Forelimb muscle (tissue), 1 donor: ENCODE measurements at regions not wholly inside any gene's neighbourhood (a gene's known extent, or its start where the extent isn't known, plus 50 kb on each side); places are given as distances from the start of the nearest gene placed in this dataset.
"Not testable (repeated sequence)": the region's sequence is repeated elsewhere in the genome, so short reads cannot be mapped to it uniquely, and the experiment has no call there.

Experiments used
- DNase-seq: peaks from one replicate; pipeline ENCODE4 v3.0.0-alpha.2; 2013; ENCODE audit warnings: low read depth

DNA sequence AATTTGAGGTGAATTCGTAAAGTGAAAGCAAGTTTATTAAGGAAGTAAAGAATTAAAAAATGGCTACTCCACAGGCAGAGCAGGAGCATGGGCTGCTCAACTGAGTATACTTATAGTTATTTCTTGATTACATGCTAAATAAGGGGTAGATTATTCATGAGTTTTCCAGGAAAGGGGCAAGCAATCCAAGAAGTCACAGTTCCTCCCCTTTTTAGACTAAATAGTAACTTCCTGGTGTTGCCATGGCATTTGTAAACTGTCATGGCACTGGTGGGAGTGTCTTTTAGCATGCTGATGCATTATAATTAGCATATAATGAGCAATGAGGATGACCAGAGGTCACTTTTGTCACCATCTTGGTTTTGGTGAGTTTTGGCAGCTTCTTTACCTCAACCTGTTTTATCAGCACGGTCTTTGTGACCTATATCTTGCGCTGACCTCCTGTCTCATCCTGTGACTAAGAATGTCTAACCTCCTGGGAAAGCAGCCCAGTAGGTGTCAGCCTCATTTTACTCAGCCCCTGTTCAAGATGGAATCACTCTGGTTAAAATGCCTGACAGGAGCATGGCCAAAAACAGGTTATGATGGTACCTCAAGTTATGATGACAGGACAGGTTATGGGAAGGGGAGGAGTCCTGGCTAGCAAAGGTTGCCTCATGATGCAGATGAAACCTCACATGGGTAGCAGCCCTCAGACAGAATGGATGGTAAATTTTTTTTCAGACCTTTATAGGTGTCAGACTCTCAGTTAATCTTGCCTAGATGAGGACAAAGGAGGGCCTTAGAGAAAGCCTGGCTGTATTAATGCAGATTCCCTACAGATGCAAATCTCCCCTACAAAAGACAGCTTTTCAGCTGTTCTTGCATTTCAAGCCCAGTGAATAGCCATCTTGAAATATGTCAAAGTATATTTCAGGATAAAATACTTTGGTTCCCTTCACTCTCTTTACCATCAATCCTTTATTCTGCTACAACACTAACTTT, 49.7 kb downstream of the SIPA1L2 start:
- no peak for DNase-seq

DNA sequence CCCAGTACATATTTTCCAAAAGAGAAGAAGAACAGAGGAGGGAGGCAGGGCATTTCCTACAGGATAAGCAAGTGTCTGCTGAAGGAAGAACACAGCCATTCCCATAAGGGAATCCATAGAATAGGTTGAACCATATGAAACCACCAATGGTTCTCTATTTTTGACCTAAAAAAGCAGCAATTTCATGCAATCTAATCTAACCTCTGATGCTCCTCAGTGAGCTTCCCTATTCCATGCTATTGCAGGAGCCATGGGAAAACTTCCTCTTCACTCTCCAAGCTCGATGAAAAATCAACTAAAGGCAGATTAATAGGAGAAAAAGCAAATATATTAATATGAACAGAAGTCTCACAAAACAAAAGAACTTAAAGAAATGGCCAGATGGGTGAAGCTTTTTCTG, 50.5 kb downstream of the SIPA1L2 start:
- no peak for DNase-seq

- no peak for DNase-seq
These were observed 51.2 kb downstream of the SIPA1L2 start for GRCh38 chr1:232578651-232579195.

DNA sequence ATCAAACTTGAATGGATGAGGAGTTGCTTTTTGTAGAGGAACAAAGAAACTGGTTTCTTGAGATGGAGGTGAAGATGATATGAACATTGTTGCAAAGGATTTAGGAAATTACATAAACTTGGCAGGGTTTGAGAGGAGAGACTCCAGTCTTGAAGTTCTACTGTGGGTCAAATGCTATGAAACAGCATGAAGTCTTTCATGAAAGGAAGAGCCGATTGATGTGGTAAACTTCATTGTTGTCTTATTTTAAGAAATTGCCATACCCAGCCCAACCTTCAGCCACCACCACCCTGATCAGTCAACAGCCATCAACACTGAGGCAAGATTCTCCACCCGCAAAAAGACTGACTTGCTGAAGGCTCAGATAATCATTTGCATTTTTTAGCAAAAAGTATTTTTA, 52.2 kb downstream of the SIPA1L2 start:
- DNase-seq: no peak

DNA sequence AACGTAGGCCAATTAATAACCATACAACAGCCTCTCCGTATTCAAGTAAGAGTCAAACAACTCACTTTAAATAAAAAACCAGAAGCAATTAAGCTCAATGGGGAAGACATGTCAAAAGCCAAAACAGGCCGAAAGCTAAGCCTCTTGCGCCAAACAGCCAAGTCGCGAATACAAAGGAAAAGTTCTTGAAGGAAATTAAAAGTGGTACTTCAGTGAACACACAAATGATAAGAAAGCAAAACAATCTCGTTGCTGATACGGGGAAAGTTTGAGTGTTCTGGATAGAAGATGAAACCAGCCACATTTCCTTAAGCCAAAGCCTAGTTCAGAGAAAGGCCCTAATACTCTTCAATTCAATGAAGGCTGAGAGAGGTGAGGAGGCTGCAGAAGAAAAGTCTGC, 53.4 kb downstream of the SIPA1L2 start:
- DNase-seq: no peak

GRCh38 chr1:232575763-232576040, 54.2 kb downstream of the SIPA1L2 start:
- DNase-seq: no peak

GRCh38 chr1:232574889-232575762, 54.8 kb downstream of the SIPA1L2 start:
- no peak for DNase-seq

DNA sequence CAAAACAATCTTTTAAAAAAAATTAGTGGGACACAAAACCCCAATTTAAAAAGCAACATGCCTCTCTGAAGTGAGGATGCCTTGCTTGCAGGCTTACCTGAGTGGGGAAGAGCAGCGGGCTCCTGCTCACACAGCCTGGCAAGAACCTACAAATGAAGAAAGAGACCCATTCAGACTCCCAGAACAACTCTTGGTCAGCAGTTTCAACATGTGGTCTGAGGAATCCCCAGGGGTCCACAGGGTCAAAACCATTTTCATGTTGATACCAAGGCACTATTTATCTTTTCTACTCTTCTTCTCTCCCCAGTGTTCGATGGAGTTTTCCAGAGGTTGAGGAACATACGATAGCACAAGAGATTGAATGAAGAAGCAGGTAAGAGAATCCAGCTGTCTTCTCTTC, 55.9 kb downstream of the SIPA1L2 start:
- DNase-seq: no peak

GRCh38 chr1:232571523-232571922, 58.4 kb downstream of the SIPA1L2 start:
- DNase-seq: no peak

GRCh38 chr1:232570007-232570406, 59.9 kb downstream of the SIPA1L2 start:
- DNase-seq: no peak

DNA sequence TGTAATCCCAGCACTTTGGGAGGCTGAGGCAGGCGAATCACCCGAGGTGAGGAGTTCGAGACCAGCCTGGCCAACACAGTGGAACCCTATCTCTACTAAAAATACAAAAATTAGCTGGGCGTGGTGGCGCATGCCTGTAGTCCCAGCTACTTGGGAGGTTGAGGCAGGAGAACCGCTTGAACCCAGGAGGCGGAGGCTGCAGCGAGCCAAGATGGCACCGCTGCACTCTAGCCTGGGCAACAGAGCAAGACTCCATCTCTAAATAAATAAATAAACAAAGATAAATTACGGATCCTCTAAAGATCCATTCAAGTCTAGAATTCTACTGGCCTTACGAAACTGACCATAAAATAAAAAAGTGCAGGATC, 60.4 kb downstream of the SIPA1L2 start:
- not testable (repeated sequence) for DNase-seq

- DNase-seq: no peak
These were observed 60.9 kb downstream of the SIPA1L2 start for GRCh38 chr1:232568906-232569553.

DNA sequence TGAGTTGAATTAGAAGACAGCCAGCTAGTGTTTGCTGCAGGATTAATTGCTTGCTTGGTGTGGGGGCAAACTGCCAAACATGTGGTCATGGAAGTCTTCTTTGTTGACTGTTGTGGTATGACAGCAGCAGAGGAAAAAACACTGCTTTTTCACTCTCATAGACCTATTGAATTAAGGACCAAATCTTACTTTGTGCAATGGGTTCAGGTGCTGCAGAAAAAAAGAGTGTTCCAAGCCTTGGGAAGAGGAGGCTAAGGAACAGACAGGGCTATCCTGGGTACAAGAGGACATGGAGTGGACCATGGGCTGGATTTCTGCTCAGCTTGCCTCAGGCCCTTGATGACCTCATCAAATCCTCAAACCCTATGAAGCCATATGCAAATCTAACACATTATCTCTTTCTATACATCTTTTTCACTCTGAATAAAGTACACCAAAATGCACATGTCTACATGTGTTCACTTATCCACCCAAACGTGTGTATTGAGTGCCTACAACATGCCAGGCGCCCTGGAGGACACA, 61.5 kb downstream of the SIPA1L2 start:
- DNase-seq: no peak

DNA sequence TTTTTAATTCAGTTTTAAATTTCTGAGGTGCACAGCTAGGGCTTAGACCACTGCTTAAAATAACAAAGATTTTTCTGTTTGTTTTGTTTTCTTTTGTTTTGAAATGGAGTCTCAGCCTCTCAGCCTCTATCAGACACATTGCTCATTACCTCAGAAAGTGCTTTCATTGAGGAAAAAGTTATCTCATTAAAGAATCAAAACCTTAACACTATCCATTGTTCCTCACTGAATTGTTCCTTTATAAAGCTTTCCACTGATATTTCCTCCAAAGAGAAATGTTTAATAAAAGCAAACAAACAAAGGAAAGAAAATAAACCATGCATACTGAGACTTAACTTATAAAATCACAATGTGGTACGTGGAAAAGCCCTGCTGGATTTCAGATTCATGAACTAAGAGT, 63.8 kb downstream of the SIPA1L2 start:
- DNase-seq: no peak

GRCh38 chr1:232562855-232563510, 67.0 kb downstream of the SIPA1L2 start:
- no peak for DNase-seq

DNA sequence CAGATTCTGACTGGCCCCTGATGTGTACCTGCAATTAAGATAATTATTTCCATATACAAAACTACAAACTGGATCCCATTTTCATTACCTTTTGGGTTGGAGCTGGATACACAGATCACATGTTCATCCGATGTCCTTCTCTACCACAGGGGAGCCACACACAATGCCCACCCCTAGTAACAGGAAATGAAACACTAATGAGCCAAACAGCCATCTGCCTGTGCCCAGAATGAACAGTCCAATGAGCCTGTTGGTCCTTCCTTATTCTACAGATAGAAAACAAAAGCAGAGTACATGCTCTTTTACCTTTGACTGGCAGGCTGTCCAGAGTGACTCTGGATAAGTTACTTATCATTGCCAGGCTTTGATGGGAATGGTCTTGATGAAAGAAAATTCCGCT, 68.6 kb downstream of the SIPA1L2 start:
- DNase-seq: no peak

- no peak for DNase-seq
These were observed 69.0 kb downstream of the SIPA1L2 start for GRCh38 chr1:232560940-232561339.

DNA sequence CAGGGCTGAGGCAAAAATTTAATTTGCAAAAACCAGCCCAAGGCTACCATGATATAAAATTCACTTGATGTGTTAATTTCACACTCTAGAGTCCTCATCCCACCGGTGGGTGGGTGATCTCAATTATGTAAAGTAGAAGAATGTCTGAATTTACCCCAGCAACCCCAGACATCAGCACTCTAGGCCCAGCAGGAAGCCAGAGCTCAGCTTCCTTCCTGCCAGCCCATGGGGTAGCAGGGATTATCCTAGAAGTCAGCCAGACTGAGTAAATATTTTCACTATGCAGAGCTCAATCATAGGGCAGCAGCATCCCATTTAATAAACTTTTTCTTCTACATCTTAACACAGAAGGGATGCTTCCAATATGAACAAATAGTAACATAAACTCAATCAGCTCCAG, 71.0 kb downstream of the SIPA1L2 start:
- DNase-seq: no peak

DNA sequence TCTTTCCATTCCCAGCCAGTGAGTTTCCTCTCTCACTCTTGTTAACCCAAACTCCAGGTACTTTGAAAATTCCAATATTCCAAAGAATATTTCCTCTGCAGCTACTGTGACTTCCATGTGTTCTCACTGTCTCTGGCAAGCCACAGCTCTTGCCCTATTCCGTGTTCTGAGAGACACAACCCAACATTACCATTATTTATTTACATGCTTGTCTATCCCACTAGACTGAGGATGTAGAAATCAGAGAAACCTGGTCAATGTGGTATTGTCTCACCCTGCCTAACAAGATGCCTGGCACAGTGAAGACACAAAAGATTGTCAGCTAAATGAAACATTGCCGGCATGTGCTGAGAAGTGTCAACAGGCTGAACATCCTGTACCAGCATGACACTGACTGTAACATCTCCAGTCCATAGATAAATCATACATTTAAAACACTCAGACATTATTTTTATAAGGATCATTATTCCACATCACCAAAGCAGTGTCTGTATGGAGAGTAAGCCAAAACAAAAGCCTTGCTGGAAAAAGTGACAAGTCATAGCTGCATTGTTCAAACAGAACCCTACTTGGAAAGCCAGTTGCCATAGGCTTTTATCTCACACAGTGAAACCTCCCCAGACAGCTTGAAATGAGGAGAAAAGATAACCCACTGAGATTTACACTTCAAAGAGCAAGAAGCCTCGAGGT, 72.3 kb downstream of the SIPA1L2 start:
- DNase-seq: no peak

DNA sequence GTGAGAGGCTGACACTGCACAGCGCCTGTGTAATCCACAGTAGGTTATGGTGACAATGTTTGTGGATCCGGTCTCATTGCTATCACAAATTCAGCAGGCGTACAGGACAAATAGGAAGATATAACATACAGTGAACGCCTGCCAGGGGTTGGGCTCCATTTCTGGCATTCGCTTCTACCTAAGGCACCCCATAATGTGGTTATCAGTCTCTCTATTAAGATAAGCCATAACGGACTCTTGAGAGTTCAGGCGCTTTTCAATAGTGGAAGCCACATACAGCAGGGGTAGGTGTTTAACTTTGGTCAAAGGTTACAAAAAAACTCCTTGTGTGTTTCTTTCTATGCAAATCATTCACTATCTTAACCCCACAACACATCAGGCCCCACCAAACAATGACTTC, 72.8 kb downstream of the SIPA1L2 start:
- no peak for DNase-seq

- DNase-seq: no peak
These were observed 73.6 kb downstream of the SIPA1L2 start for GRCh38 chr1:232556351-232556750.
